Activated T-cell treated with anti-CD3 and anti-CD28 coated beads, Interleukin-2, amount 50 U/mL, for 72 hours (primary cell): ENCODE measurements at regions not wholly inside any gene's neighbourhood (a gene's known extent, or its start where the extent isn't known, plus 50 kb on each side); places are given as distances from the start of the nearest gene placed in this dataset.

Experiments
- ATAC-seq, 2 donors: fragments of 150-1000 bp; cut with Tn5 transposase; replicated peaks in 1 of 2; 2 replicates each; pipeline ENCODE4 v1.10.0; 2021; ENCODE audit warnings: moderate library complexity in 2 of 2, mild to moderate bottlenecking in 1 of 2
- DNase-seq, 2 donors: peaks; one replicate each; pipeline ENCODE4 v3.0.0; 2021 to 2022; ENCODE audit warnings: mixed read lengths in 1 of 2
- H3K27ac Mint-ChIP-seq: one replicate; pipeline ENCODE4 v1.8.0; 2022; ENCODE audit warnings: mild to moderate bottlenecking, moderate library complexity, mixed read lengths
- H3K27me3 Mint-ChIP-seq: one replicate; pipeline ENCODE4 v1.8.0; 2022; ENCODE audit warnings: low read depth, mixed read lengths
- H3K36me3 Mint-ChIP-seq, 2 donors: one replicate each; pipeline ENCODE4 v1.8.0; 2022; ENCODE audit warnings: mixed read lengths in 2 of 2, mild to moderate bottlenecking in 1 of 2; ENCODE audit not compliant: insufficient read depth in 2 of 2
- H3K4me1 Mint-ChIP-seq: one replicate; pipeline ENCODE4 v1.8.0; 2022; ENCODE audit warnings: low read depth, mixed read lengths
- H3K4me3 Mint-ChIP-seq, 2 donors: one replicate each; pipeline ENCODE4 v1.8.0; 2022; ENCODE audit warnings: mild to moderate bottlenecking in 2 of 2, mixed read lengths in 2 of 2, moderate library complexity in 2 of 2
- H3K9me3 Mint-ChIP-seq, 2 donors: one replicate each; pipeline ENCODE4 v1.8.0; 2022; ENCODE audit warnings: mixed read lengths in 2 of 2

GRCh38 chr16:86294535-86295196 lies 215.7 kb upstream of the FOXF1 start:
- Mint-ChIP-seq H3K27me3 (peaks cover 75% of the 10 kb centered on the region), H3K27ac (no peak overlapping the region), H3K9me3 (no peaks in the 10 kb centered on the region), H3K4me1 (no peaks in the 10 kb centered on the region), H3K36me3 (no peaks in the 10 kb centered on the region), H3K4me3 (no peak overlapping the region)
- DNase-seq: no peak
- no peak for ATAC-seq

GRCh38 chr16:86296256-86296655 lies 214.1 kb upstream of the FOXF1 start:
- H3K27ac Mint-ChIP-seq: no peak overlapping the region
- H3K4me1 Mint-ChIP-seq: no peaks in the 10 kb centered on the region
- H3K27me3 Mint-ChIP-seq: peaks cover 72% of the 10 kb centered on the region
- no peaks in the 10 kb centered on the region for H3K9me3 Mint-ChIP-seq
- no peaks in the 10 kb centered on the region for H3K36me3 Mint-ChIP-seq
- no peak for DNase-seq
- no peak for ATAC-seq
- no peak overlapping the region for H3K4me3 Mint-ChIP-seq

- Mint-ChIP-seq H3K9me3 (no peaks in the 10 kb centered on the region), H3K4me3 (no peak overlapping the region), H3K27me3 (peaks cover 76% of the 10 kb centered on the region), H3K36me3 (no peaks in the 10 kb centered on the region), H3K4me1 (no peaks in the 10 kb centered on the region), H3K27ac (no peak overlapping the region)
- no peak for ATAC-seq
- no peak for DNase-seq
Measured at GRCh38 chr16:86297391-86297790, 212.9 kb upstream of the FOXF1 start.

- H3K4me1 Mint-ChIP-seq: no peaks in the 10 kb centered on the region
- H3K27ac Mint-ChIP-seq: no peak overlapping the region
- H3K36me3 Mint-ChIP-seq: no peaks in the 10 kb centered on the region
- H3K9me3 Mint-ChIP-seq: no peaks in the 10 kb centered on the region
- ATAC-seq (no peak), DNase-seq (no peak)
- no peak overlapping the region for H3K4me3 Mint-ChIP-seq
- peaks cover 72% of the 10 kb centered on the region for H3K27me3 Mint-ChIP-seq
Measured at GRCh38 chr16:86297866-86298757, 212.2 kb upstream of the FOXF1 start.

- Mint-ChIP-seq H3K36me3 (no peaks in the 10 kb centered on the region), H3K27ac (no peak overlapping the region), H3K4me3 (no peak overlapping the region), H3K27me3 (peaks cover 67% of the 10 kb centered on the region), H3K4me1 (no peaks in the 10 kb centered on the region), H3K9me3 (no peaks in the 10 kb centered on the region)
- ATAC-seq (no peak), DNase-seq (no peak)
Measured at GRCh38 chr16:86298758-86299134, 211.6 kb upstream of the FOXF1 start.

- H3K9me3 Mint-ChIP-seq: no peaks in the 10 kb centered on the region
- H3K4me3 Mint-ChIP-seq: no peak overlapping the region
- H3K4me1 Mint-ChIP-seq: no peaks in the 10 kb centered on the region
- ATAC-seq: no peak
- H3K36me3 Mint-ChIP-seq: no peaks in the 10 kb centered on the region
- H3K27ac Mint-ChIP-seq: no peak overlapping the region
- H3K27me3 Mint-ChIP-seq: peaks cover 69% of the 10 kb centered on the region
- DNase-seq: no peak
Measured at GRCh38 chr16:86299882-86300610, 210.3 kb upstream of the FOXF1 start.

- H3K27me3 Mint-ChIP-seq: peaks cover 67% of the 10 kb centered on the region
- no peak overlapping the region for H3K4me3 Mint-ChIP-seq
- H3K4me1 Mint-ChIP-seq: no peaks in the 10 kb centered on the region
- ATAC-seq (no peak), DNase-seq (no peak)
- H3K27ac Mint-ChIP-seq: no peak overlapping the region
- no peaks in the 10 kb centered on the region for H3K36me3 Mint-ChIP-seq
- H3K9me3 Mint-ChIP-seq: no peaks in the 10 kb centered on the region
Measured at GRCh38 chr16:86300746-86301481, 209.4 kb upstream of the FOXF1 start.

GRCh38 chr16:86302421-86303109 lies 207.8 kb upstream of the FOXF1 start:
- Mint-ChIP-seq H3K27ac (no peak overlapping the region), H3K36me3 (no peaks in the 10 kb centered on the region), H3K4me1 (no peaks in the 10 kb centered on the region), H3K9me3 (no peaks in the 10 kb centered on the region), H3K27me3 (peaks cover 56% of the 10 kb centered on the region), H3K4me3 (no peak overlapping the region)
- DNase-seq: no peak
- no peak for ATAC-seq

GRCh38 chr16:86303787-86304678 lies 206.3 kb upstream of the FOXF1 start:
- Mint-ChIP-seq H3K4me3 (no peak overlapping the region), H3K27me3 (peaks cover 42% of the 10 kb centered on the region), H3K36me3 (no peaks in the 10 kb centered on the region), H3K9me3 (no peaks in the 10 kb centered on the region), H3K27ac (no peak overlapping the region), H3K4me1 (no peaks in the 10 kb centered on the region)
- ATAC-seq (no peak), DNase-seq (no peak)

- no peaks in the 10 kb centered on the region for H3K36me3 Mint-ChIP-seq
- no peak overlapping the region for H3K27ac Mint-ChIP-seq
- ATAC-seq (no peak), DNase-seq (no peak)
- no peaks in the 10 kb centered on the region for H3K4me1 Mint-ChIP-seq
- H3K9me3 Mint-ChIP-seq: no peaks in the 10 kb centered on the region
- H3K27me3 Mint-ChIP-seq: peaks cover 36% of the 10 kb centered on the region
- H3K4me3 Mint-ChIP-seq: no peak overlapping the region
Measured at GRCh38 chr16:86304868-86305267, 205.5 kb upstream of the FOXF1 start.

- Mint-ChIP-seq H3K36me3 (no peaks in the 10 kb centered on the region), H3K4me1 (no peaks in the 10 kb centered on the region), H3K27me3 (peaks cover 31% of the 10 kb centered on the region), H3K27ac (no peak overlapping the region), H3K9me3 (no peaks in the 10 kb centered on the region), H3K4me3 (no peak overlapping the region)
- DNase-seq (no peak), ATAC-seq (no peak)
Measured at GRCh38 chr16:86305440-86305839, 204.9 kb upstream of the FOXF1 start.
